ENCODE measurements at regions not wholly inside any gene's neighbourhood (a gene's known extent, or its start where the extent isn't known, plus 50 kb on each side); places are given as distances from the start of the nearest gene placed in this dataset.

DNA sequence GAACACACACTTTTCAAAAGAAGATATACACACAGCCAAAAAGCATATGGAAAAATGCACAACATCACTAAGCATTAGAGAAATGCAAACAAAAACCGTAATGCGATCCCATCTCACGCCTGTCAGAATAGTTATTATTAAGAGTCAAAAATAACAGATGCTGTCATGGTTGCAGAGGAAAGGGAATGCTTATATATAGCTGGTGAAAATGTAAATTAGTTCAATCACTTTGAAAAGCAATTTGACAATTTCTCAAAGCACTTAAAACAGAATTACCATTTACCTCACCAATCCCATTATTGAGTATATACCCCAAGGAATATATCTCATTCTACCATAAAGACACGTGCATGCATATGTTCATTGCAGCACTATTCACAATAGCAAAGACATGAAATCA, 126.8 kb upstream of the MRPS30 start:
- TF ChIP-seq MXI1 (IDR thresholded peaks at IDR 0.05; ENCODE audit: borderline replicate concordance, low read depth, low read length) = no peak
- H3K56ac ChIP-seq (ENCODE audit: extremely low read depth, insufficient read depth, low read length) = no peak overlapping the region
- POLR2A ChIA-PET (ENCODE audit: unreplicated experiment) = no interaction called here

More for the DNA sequence above, 126.8 kb upstream of the MRPS30 start:
- H3K14ac ChIP-seq (replicated peaks; ENCODE audit: low read depth, low read length) = no peak overlapping the region
- intact Hi-C loops (cut with micrococcal nuclease) (no loop called here), in situ Hi-C loops (cut with MboI; ENCODE audit: low sequenced_read_pairs) (no loop called here), dilution Hi-C loops (cut with HindIII; ENCODE audit: low sequenced_read_pairs, unreplicated experiment) (no loop called here)
- no peak overlapping the region for H4K8ac ChIP-seq (ENCODE audit: low read depth in 2 of 2, low read length in 2 of 2)
- no peak overlapping the region for H3K4me3 ChIP-seq (ENCODE audit: insufficient read depth, low read depth, low read length)
- WGBS, 2 experiments (ENCODE audit: extremely low coverage in 2 of 2, insufficient read length in 1 of 2) = no CpG with 5 or more reads among the region's 4 CpGs
- no peak overlapping the region for H2AFZ ChIP-seq (replicated peaks; ENCODE audit: low read length, poor library complexity)
- no peak overlapping the region for H2BK20ac ChIP-seq (ENCODE audit: low read depth, low read length)
- H3K9me3 ChIP-seq (ENCODE audit: control insufficient read depth, insufficient read depth, low read length) = peaks cover 5% of the 10 kb centered on the region
- CTCF ChIA-PET = no interaction called here
- H2BK5ac ChIP-seq (ENCODE audit: low read depth, low read length, poor library complexity, severe bottlenecking) = no peak overlapping the region
- no peak overlapping the region for H2AK5ac ChIP-seq (ENCODE audit: low read depth, low read length)
- H3K9ac ChIP-seq (ENCODE audit: low read depth, low read length) = no peak overlapping the region
- no peaks in the 10 kb centered on the region for H3K4me1 ChIP-seq (ENCODE audit: control insufficient read depth, insufficient read depth, low read length)
- H2BK15ac ChIP-seq (ENCODE audit: low read depth, low read length) = no peak overlapping the region
- ATAC-seq (ENCODE audit: low read depth) (no peak), DNase-seq (no peak)
- H3K23ac ChIP-seq (ENCODE audit: low read depth, low read length) = no peak overlapping the region
- H4K20me1 ChIP-seq (ENCODE audit: insufficient read depth, low read length) = no peaks in the 10 kb centered on the region
- H3K27me3 ChIP-seq (ENCODE audit: control insufficient read depth, insufficient read depth, low read length) = no peaks in the 10 kb centered on the region
- H3K4ac ChIP-seq (ENCODE audit: low read depth, low read length) = no peak overlapping the region
- no peak overlapping the region for H3K4me2 ChIP-seq (ENCODE audit: low read depth, low read length)
- H3K36me3 ChIP-seq (ENCODE audit: control insufficient read depth, insufficient read depth, low read length) = no peaks in the 10 kb centered on the region
- H3K9me1 ChIP-seq (ENCODE audit: insufficient read depth, low read length) = no peaks in the 10 kb centered on the region
- no TSS peak for BruUV-seq (replicated peaks)
- no peaks in the 10 kb centered on the region for H3K79me1 ChIP-seq (ENCODE audit: low read depth in 1 of 2, low read length in 2 of 2)
- H3K27ac ChIP-seq (ENCODE audit: insufficient read depth, low read length) = no peak overlapping the region
- no peak overlapping the region for H4K5ac ChIP-seq (ENCODE audit: low read depth, low read length)
- no peak overlapping the region for H4K91ac ChIP-seq (ENCODE audit: insufficient read depth, low read depth, low read length)
- no peak overlapping the region for H2BK120ac ChIP-seq (ENCODE audit: low read depth, low read length)
- no peak overlapping the region for H3K18ac ChIP-seq (ENCODE audit: low read depth, low read length)
- no peak overlapping the region for H2AK9ac ChIP-seq (replicated peaks; ENCODE audit: low read depth, low read length, poor library complexity)

Data from IMR-90 (cell line).